Stimulated activated CD4-positive, alpha-beta T cell treated with anti-CD3 and anti-CD28 coated beads, Interleukin-4, amount 100 ng/mL, for 1 hour (primary cell): ENCODE measurements at regions not wholly inside any gene's neighbourhood (a gene's known extent, or its start where the extent isn't known, plus 50 kb on each side); places are given as distances from the start of the nearest gene placed in this dataset.

ENCODE experiments used
- DNase-seq: peaks from one replicate; pipeline ENCODE4 v3.0.0-alpha.2; 2020

GRCh38 chr7:1361016-1361755 is 98.1 kb downstream of the MICALL2 start:
- DNase-seq: no peak

DNA sequence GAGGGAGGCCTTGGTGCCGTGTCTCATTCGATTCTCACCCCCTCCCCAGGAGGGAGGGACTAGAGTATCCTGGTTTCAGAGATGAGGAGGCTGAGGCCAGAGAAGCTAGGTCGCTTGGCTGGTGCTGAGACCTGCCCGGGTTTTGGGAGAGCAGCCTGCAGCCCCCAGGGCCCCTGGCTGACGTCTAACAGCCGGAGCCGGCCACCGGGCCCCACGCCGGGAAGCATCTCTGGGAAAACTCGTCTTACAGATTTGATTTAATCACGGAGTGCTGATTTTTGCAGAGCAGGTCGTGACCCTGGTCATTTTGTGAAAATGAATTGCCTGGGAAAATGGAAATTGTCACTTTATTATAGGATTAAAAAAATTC is 97.5 kb downstream of the MICALL2 start:
- no peak for DNase-seq

- no peak for DNase-seq
Measured at GRCh38 chr7:1362301-1362700, 97.0 kb downstream of the MICALL2 start.

DNA sequence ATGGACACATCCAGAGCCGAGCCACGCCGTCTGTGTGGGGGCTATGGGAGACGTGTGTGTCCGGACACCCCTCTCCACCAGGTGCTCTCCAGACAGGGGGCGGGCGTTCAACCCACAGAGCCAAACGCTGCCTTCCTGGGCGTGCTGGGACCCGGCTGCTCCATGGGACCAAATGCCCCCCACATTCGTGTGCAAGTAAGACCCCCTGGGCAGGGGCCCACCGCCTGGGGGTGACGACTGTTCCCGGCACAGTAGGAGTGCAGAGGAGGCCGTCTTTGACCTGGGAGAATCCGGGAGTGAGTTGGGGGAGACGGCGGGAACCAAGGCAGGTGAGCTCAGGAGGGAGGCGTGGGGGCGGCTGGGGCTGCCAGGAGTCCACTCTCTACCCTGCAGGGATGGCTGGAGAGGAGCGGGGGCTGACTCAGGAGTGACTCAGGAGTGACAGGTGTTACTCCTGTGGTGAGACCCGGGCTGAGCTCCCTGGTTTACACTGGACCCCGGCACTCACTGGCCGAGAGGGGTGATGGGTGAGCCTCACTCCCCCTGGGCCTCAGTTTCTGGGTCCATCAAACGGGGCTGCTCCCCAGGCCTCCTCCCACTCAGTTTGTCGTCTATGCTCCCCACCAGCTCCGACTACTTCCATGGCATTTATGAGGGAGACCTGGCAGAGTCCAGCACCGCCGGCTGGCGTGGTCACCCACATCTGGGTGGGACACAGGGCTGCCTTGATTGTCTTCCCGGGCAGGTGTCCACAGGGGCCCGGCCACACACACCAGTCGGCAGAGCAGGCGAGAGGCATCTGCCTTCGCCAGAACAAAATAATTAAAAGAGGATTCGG is 95.0 kb downstream of the MICALL2 start:
- DNase-seq: no peak

DNA sequence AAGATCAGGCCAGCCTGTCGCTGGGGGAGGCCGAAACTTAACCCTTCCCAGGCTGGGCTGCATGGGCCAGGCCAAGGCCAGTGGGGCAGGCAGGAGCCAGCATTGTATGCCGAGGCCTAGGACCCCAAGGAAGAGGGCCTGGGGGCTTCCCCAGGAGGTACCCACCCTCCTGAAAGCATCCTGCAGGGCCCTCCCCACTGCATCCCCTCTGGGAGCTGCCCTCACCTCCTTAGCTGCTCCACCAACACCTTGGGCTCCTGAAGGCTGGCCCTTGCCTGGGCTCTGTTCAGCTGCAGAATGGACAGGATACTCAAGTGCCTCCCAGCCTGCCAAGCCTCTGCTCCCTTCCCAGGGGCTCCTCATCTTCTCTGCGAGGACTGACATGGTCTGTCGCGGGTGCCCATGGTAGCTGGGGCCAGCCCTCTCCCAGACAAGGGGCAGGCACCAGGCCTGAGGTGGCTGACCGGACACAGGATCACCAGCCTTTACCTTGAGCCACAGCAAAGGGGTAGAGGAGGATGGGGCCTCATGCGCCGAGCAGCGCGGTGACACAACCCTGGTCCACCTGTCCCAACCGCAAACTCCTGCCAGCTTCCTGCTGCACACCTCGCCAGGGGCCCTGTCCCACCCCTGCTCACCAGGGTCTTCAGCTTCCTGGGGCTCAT is 94.2 kb downstream of the MICALL2 start:
- DNase-seq: no peak

- no peak for DNase-seq
Measured at GRCh38 chr7:1365846-1366245, 93.4 kb downstream of the MICALL2 start.

GRCh38 chr7:1366801-1367405 is 92.4 kb downstream of the MICALL2 start:
- DNase-seq: no peak

- no peak for DNase-seq
Measured at GRCh38 chr7:1367501-1368183, 91.6 kb downstream of the MICALL2 start.

- DNase-seq: no peak
Measured at GRCh38 chr7:1368184-1368681, 91.0 kb downstream of the MICALL2 start.

- peak; percentile 29 for DNase-seq
Measured at GRCh38 chr7:1368682-1369571, 90.3 kb downstream of the MICALL2 start.

- no peak for DNase-seq
Measured at GRCh38 chr7:1369916-1370657, 89.2 kb downstream of the MICALL2 start.

GRCh38 chr7:1370738-1371137 is 88.5 kb downstream of the MICALL2 start:
- no peak for DNase-seq

- no peak for DNase-seq
Measured at GRCh38 chr7:1372063-1372462, 87.2 kb downstream of the MICALL2 start.

- DNase-seq: no peak
Measured at GRCh38 chr7:1372671-1373379, 86.4 kb downstream of the MICALL2 start.

- DNase-seq: no peak
Measured at GRCh38 chr7:1377111-1377909, 82.0 kb downstream of the MICALL2 start.

- no peak for DNase-seq
Measured at GRCh38 chr7:1378610-1379601, 80.4 kb downstream of the MICALL2 start.

GRCh38 chr7:1380231-1380815 is 78.9 kb downstream of the MICALL2 start:
- no peak for DNase-seq
